Tibial nerve (tissue), 4 donors: ENCODE measurements at regions not wholly inside any gene's neighbourhood (a gene's known extent, or its start where the extent isn't known, plus 50 kb on each side); places are given as distances from the start of the nearest gene placed in this dataset.

Experiments used
- DNase-seq, 2 donors: peaks; one replicate each; pipeline ENCODE4 v3.0.0-alpha.2; 2019; ENCODE audit warnings: low spot score in 2 of 2
- H3K27ac ChIP-seq, 4 donors: fragments of 200-600 bp; sonication (generic) in 3 of 4; one replicate each; pipeline ENCODE4 v1.5.1; 2017 to 2019; ENCODE audit warnings: mild to moderate bottlenecking in 1 of 4
- H3K27me3 ChIP-seq, 2 donors: fragments of 200-600 bp; sonication (generic) in 1 of 2; one replicate each; pipeline versions ENCODE4 v1.5.1 to v1.6.0; 2017 to 2019
- H3K36me3 ChIP-seq, 3 donors: fragments of 200-600 bp; sonication (generic); one replicate each; pipeline ENCODE4 v1.5.1; 2018 to 2019
- H3K4me1 ChIP-seq, 4 donors: fragments of 200-600 bp; sonication (generic) in 3 of 4; one replicate each; pipeline ENCODE4 v1.5.1; 2017 to 2019
- H3K4me3 ChIP-seq, 4 donors: fragments of 200-600 bp; sonication (generic) in 3 of 4; one replicate each; pipeline ENCODE4 v1.5.1; 2017 to 2019; ENCODE audit warnings: mild to moderate bottlenecking in 1 of 4, moderate library complexity in 1 of 4
- H3K9me3 ChIP-seq, 4 donors: fragments of 200-600 bp; sonication (generic) in 3 of 4; one replicate each; pipeline ENCODE4 v1.5.1; 2017 to 2019
- EP300 ChIP-seq, 2 donors: sonication (generic); formaldehyde crosslinking; IDR thresholded peaks; one replicate each; pipeline ENCODE4 v1.6.1; 2017; ENCODE audit warnings: antibody characterized with exemption in 2 of 2, mild to moderate bottlenecking in 1 of 2
- POLR2A ChIP-seq, 2 donors: fragments of 450-650 bp; IDR thresholded peaks; one replicate each; pipeline ENCODE4 v1.6.1; 2017; ENCODE audit warnings: antibody characterized with exemption in 2 of 2, mild to moderate bottlenecking in 2 of 2, moderate library complexity in 2 of 2
- WGBS, 2 donors: methylation state at CpG; one replicate each; pipeline ENCODE4 v1.1.5; 2018; 5-methylcytosine and 5-hydroxymethylcytosine counted together
- TF ChIP-seq, protein P1 (sequence below), 5 experiments: fragments of 200-600 bp in 3 of 5; fragments of 450-650 bp in 2 of 5; sonication (generic) in 3 of 5; IDR thresholded peaks; one replicate each; pipeline ENCODE4 v1.5.1; 2016 to 2019; ENCODE audit warnings: antibody characterized with exemption in 5 of 5, mild to moderate bottlenecking in 3 of 5, moderate library complexity in 2 of 5

DNA sequence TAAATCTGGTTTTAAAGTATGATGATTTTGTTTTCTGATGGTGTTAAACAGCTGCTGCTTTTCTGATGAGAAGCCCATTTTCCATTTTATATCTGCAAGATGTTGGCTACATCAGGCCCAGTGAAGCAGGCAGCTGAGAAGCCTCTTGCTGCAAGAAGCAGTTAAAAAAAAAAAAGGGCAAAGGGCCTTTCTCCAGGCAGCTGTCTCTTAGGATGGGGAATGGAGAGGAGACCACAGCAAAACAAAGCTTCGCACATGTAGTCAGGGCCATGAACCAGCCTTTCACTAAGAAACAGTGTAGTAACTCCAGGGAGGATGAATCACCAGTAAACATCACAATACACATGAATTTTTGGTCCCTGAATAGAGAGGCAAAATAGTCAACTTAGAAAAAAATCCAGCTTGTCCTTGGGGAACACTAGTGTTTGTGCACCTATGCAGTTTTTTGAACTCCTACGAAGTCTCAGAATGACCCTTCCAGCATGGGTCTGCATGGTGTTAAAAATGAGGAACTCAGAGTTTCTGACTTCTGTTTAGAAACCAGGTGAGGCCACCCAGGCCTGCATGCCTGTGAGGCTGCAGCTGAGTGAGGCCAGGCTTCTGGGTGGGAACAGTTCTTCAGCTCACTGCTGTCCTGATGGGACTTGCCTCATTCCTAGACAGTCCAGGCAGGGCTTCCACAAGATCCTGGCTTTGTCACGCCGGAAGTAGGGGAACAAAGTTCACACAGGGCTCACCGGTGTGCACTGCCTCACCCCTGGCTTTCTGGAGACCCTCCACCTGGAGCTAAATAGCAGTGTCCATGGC lies 518.7 kb downstream of the MCTP2 start:
- no peaks in the 10 kb centered on the region for H3K27me3 ChIP-seq
- H3K9me3 ChIP-seq = no peaks in the 10 kb centered on the region
- peaks cover 0 to 15% (median 0%) of the 10 kb centered on the region in 4 donors for H3K4me1 ChIP-seq
- TF ChIP-seq EP300 (IDR thresholded peaks at IDR 0.05) (peak in 1 of 2 donors; percentile 36), POLR2A (IDR thresholded peaks at IDR 0.05) (no peak)
- peak in 1 of 2 donors; percentile 28 for DNase-seq
- H3K4me3 ChIP-seq = no peak overlapping the region
- WGBS, 2 donors = 68% methylated on average over 5 of the region's 5 CpGs
- no peaks in the 10 kb centered on the region for H3K36me3 ChIP-seq
- H3K27ac ChIP-seq = peak overlapping the region in 2 of 4 donors; percentile 24 to 28

DNA sequence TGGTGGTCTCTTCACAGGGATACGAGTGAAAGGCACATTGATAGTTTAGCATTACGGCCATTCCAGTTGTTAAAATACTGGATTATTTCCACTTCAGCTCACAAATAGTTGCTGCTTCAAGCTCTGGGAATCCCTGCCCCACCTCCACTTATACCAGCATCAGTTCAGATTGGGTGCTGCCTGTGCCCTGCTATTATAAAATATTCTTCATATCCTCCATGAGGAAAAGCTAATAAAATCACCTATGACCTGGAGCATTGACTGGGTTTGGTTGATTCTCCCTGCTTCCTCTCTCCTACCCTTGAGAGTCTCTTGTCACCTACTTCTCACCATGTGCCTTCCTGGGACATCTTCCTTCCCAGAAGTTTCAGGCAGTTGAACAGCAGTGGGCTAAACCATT lies 529.0 kb downstream of the MCTP2 start:
- Histone ChIP-seq H3K4me1 (no peaks in the 10 kb centered on the region), H3K36me3 (no peaks in the 10 kb centered on the region), H3K27me3 (no peaks in the 10 kb centered on the region), H3K27ac (no peak overlapping the region), H3K9me3 (no peaks in the 10 kb centered on the region), H3K4me3 (no peak overlapping the region)
- DNase-seq = no peak
- TF ChIP-seq POLR2A (IDR thresholded peaks at IDR 0.05) = no peak
- TF ChIP-seq, protein P1, sequence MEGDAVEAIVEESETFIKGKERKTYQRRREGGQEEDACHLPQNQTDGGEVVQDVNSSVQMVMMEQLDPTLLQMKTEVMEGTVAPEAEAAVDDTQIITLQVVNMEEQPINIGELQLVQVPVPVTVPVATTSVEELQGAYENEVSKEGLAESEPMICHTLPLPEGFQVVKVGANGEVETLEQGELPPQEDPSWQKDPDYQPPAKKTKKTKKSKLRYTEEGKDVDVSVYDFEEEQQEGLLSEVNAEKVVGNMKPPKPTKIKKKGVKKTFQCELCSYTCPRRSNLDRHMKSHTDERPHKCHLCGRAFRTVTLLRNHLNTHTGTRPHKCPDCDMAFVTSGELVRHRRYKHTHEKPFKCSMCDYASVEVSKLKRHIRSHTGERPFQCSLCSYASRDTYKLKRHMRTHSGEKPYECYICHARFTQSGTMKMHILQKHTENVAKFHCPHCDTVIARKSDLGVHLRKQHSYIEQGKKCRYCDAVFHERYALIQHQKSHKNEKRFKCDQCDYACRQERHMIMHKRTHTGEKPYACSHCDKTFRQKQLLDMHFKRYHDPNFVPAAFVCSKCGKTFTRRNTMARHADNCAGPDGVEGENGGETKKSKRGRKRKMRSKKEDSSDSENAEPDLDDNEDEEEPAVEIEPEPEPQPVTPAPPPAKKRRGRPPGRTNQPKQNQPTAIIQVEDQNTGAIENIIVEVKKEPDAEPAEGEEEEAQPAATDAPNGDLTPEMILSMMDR (IDR thresholded peaks at IDR 0.05) = no peak
- no peak for TF ChIP-seq EP300 (IDR thresholded peaks at IDR 0.05)
- 86 to 89% methylated on average over 2 of the region's 2 CpGs for WGBS, 2 donors

DNA sequence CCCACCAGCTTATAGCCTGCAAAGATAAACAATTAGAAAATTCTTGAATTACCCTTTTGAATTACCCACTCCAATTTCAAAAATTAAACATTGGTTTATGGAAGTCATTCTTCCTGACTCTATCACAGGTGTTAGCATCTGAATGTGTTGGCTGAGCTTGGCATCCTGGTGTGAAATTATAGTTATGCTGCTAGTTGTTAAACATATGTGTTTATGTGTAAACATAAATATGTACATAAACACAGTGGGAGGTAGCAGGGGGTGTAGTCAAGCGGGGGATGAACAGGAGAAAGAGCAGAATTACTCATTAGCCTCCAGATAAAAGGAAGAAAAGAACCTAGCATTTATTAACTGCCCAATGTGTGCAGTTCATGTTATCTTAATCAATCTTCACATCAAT lies 530.2 kb downstream of the MCTP2 start:
- 94 to 96% methylated on average over 1 of the region's 1 CpG for WGBS, 2 donors
- Histone ChIP-seq H3K4me3 (no peak overlapping the region), H3K27me3 (no peaks in the 10 kb centered on the region), H3K36me3 (no peaks in the 10 kb centered on the region), H3K4me1 (no peaks in the 10 kb centered on the region), H3K9me3 (no peaks in the 10 kb centered on the region), H3K27ac (no peak overlapping the region)
- DNase-seq = no peak
- TF ChIP-seq POLR2A (IDR thresholded peaks at IDR 0.05) (no peak), EP300 (IDR thresholded peaks at IDR 0.05) (no peak)
- TF ChIP-seq, protein P1 (IDR thresholded peaks at IDR 0.05) = no peak

DNA sequence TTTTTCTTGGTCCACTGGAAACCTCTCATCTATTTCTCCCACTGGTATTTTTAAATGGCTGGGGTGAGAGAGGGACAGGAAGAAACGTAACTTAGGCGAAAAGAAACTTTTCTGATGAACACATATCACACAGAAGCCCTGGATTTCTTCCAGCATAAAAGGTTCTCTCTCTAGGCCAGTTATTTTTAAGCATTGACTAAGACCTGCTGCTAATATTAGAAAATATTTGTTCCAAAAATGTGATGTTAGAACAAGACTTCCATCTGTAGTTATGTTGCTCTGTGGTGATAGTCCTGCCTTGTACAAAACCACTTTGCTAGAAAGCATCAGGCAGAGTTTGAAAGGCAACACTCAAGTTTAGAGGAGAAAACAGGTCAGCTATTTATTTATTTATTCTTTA lies 537.7 kb downstream of the MCTP2 start:
- peak overlapping the region in 1 of 4 donors; percentile 29 for H3K27ac ChIP-seq
- H3K27me3 ChIP-seq = no peaks in the 10 kb centered on the region
- peaks cover 0 to 11% (median 0%) of the 10 kb centered on the region in 4 donors for H3K4me1 ChIP-seq
- DNase-seq = no peak
- TF ChIP-seq POLR2A (IDR thresholded peaks at IDR 0.05) (no peak), EP300 (IDR thresholded peaks at IDR 0.05) (no peak)
- TF ChIP-seq, protein P1 (IDR thresholded peaks at IDR 0.05) = no peak
- 63 to 64% methylated on average over 2 of the region's 2 CpGs for WGBS, 2 donors
- H3K9me3 ChIP-seq = no peaks in the 10 kb centered on the region
- H3K36me3 ChIP-seq = no peaks in the 10 kb centered on the region
- no peak overlapping the region for H3K4me3 ChIP-seq

DNA sequence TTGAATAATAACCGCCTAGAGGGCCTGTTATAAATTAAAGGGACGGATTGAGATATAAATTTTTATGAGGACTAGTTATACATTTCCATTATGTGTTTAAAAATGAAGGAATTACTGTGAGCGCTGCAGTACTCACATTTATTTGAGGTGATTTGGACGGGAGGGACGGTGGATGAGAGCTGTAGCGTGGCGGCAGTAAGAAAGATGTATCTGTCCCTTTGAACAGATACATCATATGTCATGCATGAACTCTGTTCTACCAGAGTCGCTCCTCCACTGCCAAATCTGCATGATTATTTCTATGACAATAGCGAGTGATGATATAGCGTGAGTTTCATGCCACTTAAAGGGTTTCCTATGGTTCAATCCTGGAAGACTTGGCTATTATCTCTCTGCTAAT lies 538.8 kb downstream of the MCTP2 start:
- DNase-seq = no peak
- Histone ChIP-seq H3K4me3 (no peak overlapping the region), H3K27ac (no peak overlapping the region), H3K27me3 (no peaks in the 10 kb centered on the region), H3K4me1 (peaks cover 0 to 11% (median 0%) of the 10 kb centered on the region in 4 donors), H3K36me3 (no peaks in the 10 kb centered on the region), H3K9me3 (no peaks in the 10 kb centered on the region)
- WGBS, 2 donors = 93 to 94% methylated on average over 10 of the region's 10 CpGs
- TF ChIP-seq EP300 (IDR thresholded peaks at IDR 0.05) (no peak), POLR2A (IDR thresholded peaks at IDR 0.05) (no peak)
- TF ChIP-seq, protein P1 (IDR thresholded peaks at IDR 0.05) = no peak
